ENCODE measurements at regions not wholly inside any gene's neighbourhood (a gene's known extent, or its start where the extent isn't known, plus 50 kb on each side); places are given as distances from the start of the nearest gene placed in this dataset.
"Not testable (repeated sequence)": the region's sequence is repeated elsewhere in the genome, so short reads cannot be mapped to it uniquely, and the experiment has no call there.

- DNase-seq = no peak
Observed at GRCh38 chr1:96865731-96866685, 144.4 kb downstream of the PTBP2 start.

- no peak for DNase-seq
Observed at GRCh38 chr1:96872757-96873156, 151.2 kb downstream of the PTBP2 start.

- no peak for DNase-seq
Observed at GRCh38 chr1:96878640-96879039, 157.1 kb downstream of the PTBP2 start.

GRCh38 chr1:96880626-96881025, 159.0 kb downstream of the PTBP2 start:
- DNase-seq = no peak

- DNase-seq = no peak
Observed at GRCh38 chr1:96882096-96882495, 160.5 kb downstream of the PTBP2 start.

GRCh38 chr1:96886474-96886873, 164.9 kb downstream of the PTBP2 start:
- no peak for DNase-seq

- DNase-seq = no peak
Observed at GRCh38 chr1:96887501-96887900, 165.9 kb downstream of the PTBP2 start.

GRCh38 chr1:96901783-96902363, 180.3 kb downstream of the PTBP2 start:
- DNase-seq = no peak

- DNase-seq = no peak
Observed at GRCh38 chr1:96912248-96912647, 190.7 kb downstream of the PTBP2 start.

- DNase-seq = not testable (repeated sequence)
Observed at GRCh38 chr1:96915701-96916100, 194.1 kb downstream of the PTBP2 start.

- DNase-seq = no peak
Observed at GRCh38 chr1:96918406-96918805, 196.8 kb downstream of the PTBP2 start.

- DNase-seq = no peak
Observed at GRCh38 chr1:96922181-96922580, 200.6 kb downstream of the PTBP2 start.

GRCh38 chr1:96923753-96924152, 202.2 kb downstream of the PTBP2 start:
- DNase-seq = no peak

GRCh38 chr1:96926176-96926575, 204.6 kb downstream of the PTBP2 start:
- no peak for DNase-seq

GRCh38 chr1:96927125-96927524, 205.5 kb downstream of the PTBP2 start:
- DNase-seq = no peak

GRCh38 chr1:96931136-96931535, 209.6 kb downstream of the PTBP2 start:
- no peak for DNase-seq

- no peak for DNase-seq
Observed at GRCh38 chr1:96934282-96934681, 212.7 kb downstream of the PTBP2 start.

GRCh38 chr1:96944432-96945092, 223.0 kb downstream of the PTBP2 start:
- DNase-seq = no peak

- DNase-seq = no peak
Observed at GRCh38 chr1:96945509-96946084, 224.0 kb downstream of the PTBP2 start.

GRCh38 chr1:96955307-96956012, 233.9 kb downstream of the PTBP2 start:
- DNase-seq = no peak

GRCh38 chr1:96962216-96962615, 240.6 kb downstream of the PTBP2 start:
- no peak for DNase-seq

GRCh38 chr1:96962751-96963211, 241.2 kb downstream of the PTBP2 start:
- no peak for DNase-seq

- no peak for DNase-seq
Observed at GRCh38 chr1:96964761-96965160, 243.2 kb downstream of the PTBP2 start.

Data from stimulated activated CD4-positive, alpha-beta T cell treated with anti-CD3 and anti-CD28 coated beads, Interleukin-2, amount 100 ng/mL, for 24 hours (primary cell).